ENCODE measurements at regions not wholly inside any gene's neighbourhood (a gene's known extent, or its start where the extent isn't known, plus 50 kb on each side); places are given as distances from the start of the nearest gene placed in this dataset.

DNA sequence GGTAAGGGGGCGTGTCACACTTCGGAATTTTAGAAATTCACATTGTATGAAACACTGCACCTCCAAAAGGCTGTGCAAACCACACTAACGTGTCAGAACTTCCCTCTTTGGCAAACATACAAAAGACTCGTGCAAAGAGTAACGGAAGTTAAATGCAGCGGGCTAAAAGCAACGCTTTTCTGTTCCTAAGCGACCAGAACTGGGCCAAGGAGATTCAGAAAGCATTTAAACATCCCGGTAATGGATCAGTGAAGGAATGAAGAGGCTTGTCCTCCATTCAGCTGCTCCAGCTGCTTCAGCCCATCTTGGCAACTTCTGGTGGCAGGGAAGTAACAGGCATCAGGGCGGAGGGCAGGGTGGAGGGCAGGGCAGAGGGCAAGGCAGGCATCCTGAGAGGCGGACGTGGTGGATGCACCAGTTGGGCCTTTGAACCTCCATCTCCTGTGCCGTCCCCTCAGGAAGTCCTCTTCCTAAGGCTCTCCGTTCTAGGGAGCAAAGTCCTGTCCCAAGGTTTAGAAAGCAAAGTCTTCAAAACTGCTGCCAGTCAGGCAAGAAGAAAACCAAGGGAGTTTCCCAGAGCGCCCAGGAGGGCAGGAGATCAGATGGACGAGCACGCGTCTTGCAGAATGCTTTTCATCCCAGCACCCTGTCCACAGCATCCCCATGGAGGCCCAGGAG, 230.7 kb downstream of the ZNF516 start:
- DNase-seq: no peak
- no peak for TF ChIP-seq GATA1 (IDR thresholded peaks at IDR 0.05; ENCODE audit: low read depth, low read length)
- TF ChIP-seq POLR2A (IDR thresholded peaks at IDR 0.05; ENCODE audit: low read length): no peak

DNA sequence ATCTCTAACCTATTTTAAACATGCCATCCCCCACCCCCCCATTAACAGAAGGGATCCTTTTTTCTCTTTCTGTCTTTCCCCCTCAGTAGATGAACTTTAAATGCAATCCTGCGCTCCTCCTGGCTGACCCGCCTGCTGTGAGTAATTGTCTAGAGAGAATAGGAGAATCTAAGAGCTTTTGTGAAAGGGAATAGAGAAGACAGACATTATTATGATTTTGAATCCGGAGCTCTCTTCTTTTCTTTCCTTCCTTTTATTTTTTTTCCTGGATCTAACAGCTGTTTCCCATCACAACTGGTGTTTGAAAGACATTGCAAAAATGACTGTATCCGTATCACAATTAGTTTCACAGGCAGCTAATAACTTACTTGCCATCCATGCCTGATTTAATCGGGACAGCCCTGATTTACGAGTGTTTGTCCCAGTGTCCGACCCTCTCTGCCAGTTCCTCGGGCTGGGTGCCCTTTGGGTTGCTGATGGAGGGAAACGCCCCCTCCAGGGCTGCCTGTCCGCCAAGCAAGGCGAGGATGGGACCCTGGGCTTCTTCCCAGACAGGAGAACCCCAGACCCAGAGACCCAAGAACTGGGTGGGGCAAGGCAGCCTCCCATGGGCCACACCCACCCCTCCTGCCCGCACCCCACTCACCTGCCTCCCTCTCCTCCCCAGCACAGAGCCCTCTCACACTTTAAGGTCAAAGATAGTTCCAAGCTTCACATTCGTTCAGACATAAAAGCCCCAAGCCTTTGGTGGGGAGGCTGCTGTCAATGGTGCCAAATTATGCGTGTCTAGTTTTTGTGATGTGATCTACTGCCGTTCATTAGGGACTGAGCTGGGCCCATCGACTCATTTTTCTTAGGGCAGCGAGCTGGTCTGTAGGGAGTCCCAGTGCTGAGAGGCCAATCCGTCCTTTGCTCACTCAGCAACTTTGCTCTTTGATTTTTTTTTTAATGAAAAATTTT, 231.7 kb downstream of the ZNF516 start:
- no peak for DNase-seq
- TF ChIP-seq POLR2A (IDR thresholded peaks at IDR 0.05; ENCODE audit: low read length): no peak
- TF ChIP-seq GATA1 (IDR thresholded peaks at IDR 0.05; ENCODE audit: low read depth, low read length): no peak

DNA sequence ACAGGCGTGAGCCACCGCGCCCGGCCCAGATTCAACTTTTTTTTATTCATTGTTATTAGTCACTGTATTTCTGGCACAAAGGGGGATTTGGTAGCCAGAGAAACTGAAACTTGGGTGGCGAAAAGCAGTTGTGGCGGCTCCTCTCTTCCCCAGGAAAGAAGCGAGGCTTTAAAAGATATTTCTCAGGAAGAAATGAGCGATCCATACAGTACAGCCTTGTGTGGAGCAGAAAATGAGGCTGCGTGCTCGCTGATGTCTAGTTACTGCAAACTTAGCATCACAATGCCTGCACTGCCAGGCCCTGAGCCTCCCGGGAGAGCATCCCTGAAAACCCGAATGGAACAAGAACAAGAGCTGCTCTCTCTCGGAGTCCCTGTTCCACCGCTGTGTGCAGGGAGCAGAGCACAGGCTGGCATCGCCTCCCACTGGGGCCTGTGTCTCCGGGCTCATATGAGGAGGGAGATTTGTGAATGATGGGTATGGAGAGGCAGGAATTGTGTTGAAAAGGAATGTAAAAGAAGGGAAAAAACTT, 234.0 kb downstream of the ZNF516 start:
- DNase-seq: no peak
- TF ChIP-seq GATA1 (IDR thresholded peaks at IDR 0.05; ENCODE audit: low read depth, low read length) (no peak), POLR2A (IDR thresholded peaks at IDR 0.05; ENCODE audit: low read length) (no peak)

DNA sequence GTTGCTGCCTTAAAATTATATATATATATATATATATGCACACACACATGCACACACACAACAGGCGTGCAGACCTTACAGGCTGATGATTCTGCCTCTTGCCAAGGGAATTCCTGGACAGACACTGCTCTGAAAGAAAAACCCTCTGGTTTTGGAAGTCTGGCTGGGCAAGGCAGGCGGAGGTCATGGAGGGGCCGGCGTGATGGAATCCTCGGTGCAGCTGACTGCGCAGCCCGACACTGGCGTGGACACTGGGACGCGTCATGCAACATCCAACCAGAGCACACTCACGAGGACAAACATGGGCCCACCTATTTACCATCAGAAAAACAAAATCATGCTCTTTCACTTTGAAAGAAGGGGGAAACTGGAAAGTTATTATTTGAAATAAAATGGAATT, 235.3 kb downstream of the ZNF516 start:
- TF ChIP-seq GATA1 (IDR thresholded peaks at IDR 0.05; ENCODE audit: low read depth, low read length): no peak
- no peak for TF ChIP-seq POLR2A (IDR thresholded peaks at IDR 0.05; ENCODE audit: low read length)
- no peak for DNase-seq

DNA sequence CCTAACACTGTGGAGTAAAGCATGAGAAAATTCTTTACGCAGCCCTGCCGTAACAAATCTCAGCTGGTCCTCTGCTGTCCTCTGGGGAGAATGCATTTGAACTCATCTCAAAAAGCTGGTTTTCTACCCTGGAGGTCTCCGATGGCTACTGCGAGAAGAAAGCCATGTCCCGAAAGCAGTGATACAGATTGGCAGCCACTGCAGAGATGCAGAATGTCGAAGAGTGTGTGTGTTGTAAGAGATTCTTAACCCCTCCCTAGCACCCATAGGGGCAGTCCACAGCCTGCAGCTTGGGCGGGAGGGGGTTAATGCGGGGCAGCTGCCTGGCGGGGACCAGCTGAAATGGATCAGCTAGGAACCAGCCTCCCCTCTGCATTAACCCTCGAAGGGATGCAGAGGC, 235.9 kb downstream of the ZNF516 start:
- TF ChIP-seq POLR2A (IDR thresholded peaks at IDR 0.05; ENCODE audit: low read length) (no peak), GATA1 (IDR thresholded peaks at IDR 0.05; ENCODE audit: low read depth, low read length) (no peak)
- DNase-seq: no peak

DNA sequence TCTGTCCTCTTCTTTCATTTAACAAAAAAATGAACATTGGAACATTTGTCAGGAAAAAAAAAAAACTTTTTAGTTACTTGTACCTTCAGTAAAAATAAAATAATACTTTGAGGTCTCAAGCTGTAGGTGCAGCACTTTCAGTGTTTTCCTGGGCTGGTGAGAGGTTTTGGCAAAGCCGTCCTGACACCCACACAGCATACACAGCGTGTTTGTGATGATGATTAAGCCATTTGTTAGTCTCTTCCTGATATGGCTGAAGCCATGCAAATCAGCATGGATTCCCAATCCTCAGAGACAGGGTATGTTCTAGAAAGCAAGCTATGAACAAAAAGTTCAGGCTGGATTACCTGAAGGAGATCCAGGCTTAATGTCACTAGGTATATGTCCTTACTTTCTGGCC, 236.8 kb downstream of the ZNF516 start:
- no peak for DNase-seq

DNA sequence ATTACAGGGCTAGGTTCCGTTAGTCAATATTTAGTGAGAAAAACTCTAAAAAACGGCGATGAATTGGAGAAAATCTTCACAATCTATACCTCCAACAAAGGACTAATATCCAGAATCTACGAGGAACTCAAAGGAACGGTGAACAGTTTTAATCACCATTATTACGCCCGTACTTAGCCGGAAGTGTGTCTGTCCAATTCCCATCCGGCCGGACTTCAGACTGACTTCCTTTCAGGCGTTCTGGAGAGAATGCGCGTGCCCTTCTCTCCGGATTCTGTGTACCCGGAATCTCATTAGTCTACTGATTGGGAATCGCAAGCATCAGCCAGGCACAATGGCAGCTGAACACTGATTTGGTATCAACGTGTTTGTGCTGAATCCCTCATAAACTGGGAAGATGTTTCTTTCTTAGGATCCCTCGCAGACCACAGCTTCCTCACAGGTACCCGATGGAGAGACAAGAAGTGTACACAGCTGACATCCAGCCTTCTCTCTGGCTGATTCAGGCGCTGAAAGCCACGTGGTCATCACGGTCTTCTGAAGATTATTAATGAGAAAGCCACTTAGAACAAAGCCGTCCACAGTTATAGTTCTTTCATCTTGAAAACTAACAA, 239.9 kb downstream of the ZNF516 start:
- DNase-seq: no peak
- no peak for TF ChIP-seq POLR2A (IDR thresholded peaks at IDR 0.05; ENCODE audit: low read length)

More for the DNA sequence above, 236.8 kb downstream of the ZNF516 start:
- TF ChIP-seq GATA1 (IDR thresholded peaks at IDR 0.05; ENCODE audit: low read depth, low read length) (no peak), POLR2A (IDR thresholded peaks at IDR 0.05; ENCODE audit: low read length) (no peak)

DNA sequence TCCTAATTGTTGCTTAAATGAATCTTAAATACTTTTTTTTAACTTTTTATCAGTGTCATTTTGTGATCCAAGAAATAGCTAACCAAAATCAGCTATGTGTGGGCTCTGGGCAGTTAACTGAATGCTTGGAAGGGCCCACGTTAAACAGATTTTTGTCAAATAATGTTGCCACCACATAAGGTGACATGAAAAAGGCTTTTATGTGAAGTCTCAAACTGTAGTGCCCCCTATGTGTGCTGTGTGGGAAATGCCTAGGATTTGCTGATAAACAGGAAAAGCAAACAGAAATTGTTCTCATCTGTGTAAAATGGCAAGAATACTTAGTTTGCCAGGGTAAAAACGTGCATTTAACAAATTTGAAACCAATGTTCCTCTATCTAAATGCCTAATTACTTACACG, 242.2 kb downstream of the ZNF516 start:
- peak; percentile 16 to 31 for DNase-seq
- TF ChIP-seq POLR2A (IDR thresholded peaks at IDR 0.05; ENCODE audit: low read length) (no peak), GATA1 (IDR thresholded peaks at IDR 0.05; ENCODE audit: low read depth, low read length) (no peak)

DNA sequence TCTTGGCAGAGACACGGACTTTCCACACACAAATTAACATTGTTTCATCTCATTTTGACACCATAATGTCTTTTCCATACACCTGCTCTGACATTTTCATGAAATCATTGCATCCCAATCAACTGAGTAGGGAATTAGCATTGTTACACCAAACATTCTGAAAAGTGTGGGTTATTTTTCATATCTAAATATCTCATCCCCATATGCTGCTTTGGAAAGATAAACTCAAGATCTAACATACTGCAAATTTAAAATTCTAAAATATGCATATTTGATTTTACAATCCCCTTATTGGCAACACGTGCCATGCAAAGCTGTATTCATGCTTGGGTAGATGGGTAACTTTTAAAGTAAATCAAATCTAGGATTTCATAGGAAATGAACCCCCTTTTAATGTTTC, 242.9 kb downstream of the ZNF516 start:
- no peak for DNase-seq
- TF ChIP-seq POLR2A (IDR thresholded peaks at IDR 0.05; ENCODE audit: low read length) (no peak), GATA1 (IDR thresholded peaks at IDR 0.05; ENCODE audit: low read depth, low read length) (no peak)

DNA sequence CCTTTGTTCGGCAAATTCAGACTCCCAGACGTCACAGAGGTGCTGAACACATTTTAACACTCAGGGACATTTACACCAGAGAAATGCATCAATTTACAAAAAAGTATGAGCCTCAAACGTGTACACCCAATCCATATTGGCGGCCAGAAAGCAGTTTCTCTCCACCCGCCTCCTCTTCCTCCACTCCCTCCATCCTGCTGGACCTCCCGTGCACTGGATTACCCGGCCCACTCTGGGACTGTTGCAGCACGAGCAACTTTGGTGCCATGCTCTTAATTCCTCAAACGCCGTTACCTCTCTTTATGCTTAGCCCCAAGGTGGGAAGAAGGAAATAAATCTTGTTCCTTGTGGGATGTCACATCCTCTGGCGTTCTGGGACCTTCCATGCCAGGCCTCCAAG, 243.4 kb downstream of the ZNF516 start:
- DNase-seq: no peak
- TF ChIP-seq POLR2A (IDR thresholded peaks at IDR 0.05; ENCODE audit: low read length) (no peak), GATA1 (IDR thresholded peaks at IDR 0.05; ENCODE audit: low read depth, low read length) (no peak)

DNA sequence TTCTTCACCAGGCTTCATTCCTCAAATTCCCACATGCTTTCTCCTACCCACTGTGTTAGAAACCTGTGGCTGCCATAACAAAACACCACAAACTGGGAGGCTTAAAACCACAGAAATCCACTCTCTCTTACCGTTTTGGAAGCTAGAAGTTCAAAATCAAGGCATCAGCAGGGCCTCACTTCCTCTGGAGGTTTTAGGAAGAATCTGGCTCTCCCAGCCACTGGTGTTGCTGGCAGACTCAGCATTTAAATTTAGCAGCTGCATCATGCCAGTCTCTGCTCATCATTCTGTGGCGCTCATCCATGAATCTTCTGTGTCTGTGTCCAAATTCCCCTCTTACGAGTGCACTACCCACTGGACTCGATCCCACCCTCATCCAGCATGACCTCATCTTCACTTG, 248.5 kb downstream of the ZNF516 start:
- TF ChIP-seq POLR2A (IDR thresholded peaks at IDR 0.05; ENCODE audit: low read length): no peak
- TF ChIP-seq GATA1 (IDR thresholded peaks at IDR 0.05; ENCODE audit: low read depth, low read length): no peak
- no peak for DNase-seq

DNA sequence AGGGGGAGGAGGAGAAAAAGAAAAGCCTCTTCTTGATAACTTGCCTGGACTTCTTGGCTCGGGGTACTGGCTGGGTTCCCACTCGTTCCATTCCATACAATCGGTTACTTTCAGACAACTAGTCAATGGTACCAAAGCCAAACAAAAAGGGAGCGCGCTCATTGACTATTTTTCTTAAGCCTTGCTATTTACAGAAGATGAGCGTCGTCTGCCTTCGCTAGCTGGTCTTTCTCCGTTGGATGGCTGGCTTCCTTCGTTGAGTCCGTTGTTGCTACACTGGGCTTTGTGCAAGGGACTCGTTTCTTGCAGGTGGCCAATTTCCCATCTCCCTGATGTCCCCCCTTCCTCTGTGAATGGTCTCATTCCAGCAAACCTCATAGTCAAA, 260.4 kb downstream of the ZNF516 start:
- no peak for DNase-seq

DNA sequence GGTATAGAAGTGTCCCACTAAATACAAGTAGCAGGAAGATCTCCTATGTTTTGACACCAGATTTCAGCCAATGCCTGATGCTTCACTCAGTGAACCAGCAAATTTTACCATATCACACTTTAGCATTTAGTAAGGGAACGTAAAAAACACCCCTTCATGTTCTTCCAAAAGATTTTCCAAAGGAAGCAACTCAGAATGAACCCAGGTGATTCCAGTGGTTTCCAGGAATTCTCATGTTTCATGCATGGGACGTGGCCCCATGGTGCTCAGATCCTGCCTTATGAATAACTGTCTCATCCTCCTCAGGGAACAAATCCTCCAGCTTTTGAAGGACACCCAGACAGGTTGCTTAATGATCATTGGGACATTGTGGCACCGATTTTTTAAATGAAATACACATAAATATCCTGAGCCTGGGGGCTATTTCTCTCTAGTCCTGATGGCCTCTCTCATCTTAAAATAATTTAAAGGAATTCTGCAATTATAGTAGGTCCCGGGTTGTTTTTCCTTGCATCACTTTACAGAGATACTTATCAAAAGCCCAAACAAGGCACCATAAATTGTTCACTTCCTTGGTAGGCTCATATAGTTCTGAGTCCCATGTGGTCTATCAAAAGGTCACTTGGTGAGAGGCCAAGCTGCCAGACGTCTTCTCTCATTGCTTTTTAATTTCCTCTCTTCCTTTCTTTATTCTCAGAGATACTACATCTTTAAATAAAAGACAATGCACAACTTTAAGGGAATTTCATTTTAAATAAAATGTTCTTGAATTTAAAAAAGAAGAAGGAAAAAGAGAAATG, 261.0 kb downstream of the ZNF516 start:
- TF ChIP-seq GATA1 (IDR thresholded peaks at IDR 0.05; ENCODE audit: low read depth, low read length): no peak
- TF ChIP-seq POLR2A (IDR thresholded peaks at IDR 0.05; ENCODE audit: low read length): no peak
- no peak for DNase-seq

More for the DNA sequence above, 260.4 kb downstream of the ZNF516 start:
- TF ChIP-seq GATA1 (IDR thresholded peaks at IDR 0.05; ENCODE audit: low read depth, low read length) (no peak), POLR2A (IDR thresholded peaks at IDR 0.05; ENCODE audit: low read length) (no peak)
